Esophagus muscularis mucosa (tissue), 4 donors: ENCODE measurements at regions not wholly inside any gene's neighbourhood (a gene's known extent, or its start where the extent isn't known, plus 50 kb on each side); places are given as distances from the start of the nearest gene placed in this dataset.

Source experiments
- CTCF ChIP-seq, 3 experiments: fragments of 200-600 bp in 2 of 3; fragments of 450-650 bp in 1 of 3; sonication (generic) in 2 of 3; IDR thresholded peaks; one replicate each; pipeline ENCODE4 v1.5.1; 2017 to 2019; ENCODE audit warnings: antibody characterized with exemption in 3 of 3, mild to moderate bottlenecking in 2 of 3, moderate library complexity in 1 of 3
- EP300 ChIP-seq: sonication (generic); formaldehyde crosslinking; IDR thresholded peaks from one replicate; pipeline ENCODE4 v1.6.1; 2017; ENCODE audit warnings: antibody characterized with exemption
- POLR2A ChIP-seq: fragments of 450-650 bp; IDR thresholded peaks from one replicate; pipeline ENCODE4 v1.6.1; 2017; ENCODE audit warnings: antibody characterized with exemption, moderate library complexity, mild to moderate bottlenecking, low read depth
- POLR2AphosphoS5 ChIP-seq, 2 donors: sonication (generic); formaldehyde crosslinking; IDR thresholded peaks; one replicate each; pipeline ENCODE4 v1.6.1; 2017; ENCODE audit warnings: antibody characterized with exemption in 2 of 2

GRCh38 chr14:103230021-103230420 is 104.0 kb upstream of the EIF5 start:
- TF ChIP-seq CTCF (IDR thresholded peaks at IDR 0.05) (no peak), POLR2AphosphoS5 (IDR thresholded peaks at IDR 0.05) (no peak), EP300 (no peak), POLR2A (no peak)
